H1 (cell line): ENCODE measurements at regions not wholly inside any gene's neighbourhood (a gene's known extent, or its start where the extent isn't known, plus 50 kb on each side); places are given as distances from the start of the nearest gene placed in this dataset.

Source experiments
- ATF3 ChIP-seq: IDR thresholded peaks from 2 replicates; pipeline ENCODE4 v1.6.1; 2011; ENCODE audit warnings: low read depth, mild to moderate bottlenecking, low read length; ENCODE audit not compliant: insufficient read depth
- CTCF ChIP-seq, 3 experiments: IDR thresholded peaks; 1 replicate in 2 of 3; 2 replicates in 1 of 3; pipeline versions ENCODE4 v1.5.1 to v1.6.1; 2011; ENCODE audit warnings: low read length in 3 of 3, mild to moderate bottlenecking in 3 of 3, inconsistent platforms in 2 of 3, low read depth in 1 of 3, moderate library complexity in 1 of 3; ENCODE audit not compliant: insufficient read depth in 1 of 3; ENCODE audit errors: control extremely low read depth in 1 of 3
- EZH2 ChIP-seq: fragments of 200-600 bp; sonication (generic); IDR thresholded peaks from 2 replicates; pipeline ENCODE4 v1.7.1; 2012; ENCODE audit warnings: low read depth, mild to moderate bottlenecking, moderate library complexity, low read length, inconsistent platforms; ENCODE audit not compliant: severe bottlenecking
- GABPA ChIP-seq: IDR thresholded peaks from 2 replicates; pipeline ENCODE4 v1.6.1; 2011; ENCODE audit warnings: mild to moderate bottlenecking, low read length, moderate library complexity, borderline replicate concordance; ENCODE audit not compliant: insufficient read depth
- RBBP5 ChIP-seq: IDR thresholded peaks from 2 replicates; pipeline ENCODE4 v1.7.1; 2012; ENCODE audit warnings: low read depth, mild to moderate bottlenecking, inconsistent platforms, low read length, moderate library complexity, borderline replicate concordance
- SUZ12 ChIP-seq: fragments of 200-600 bp; sonication (generic); IDR thresholded peaks from 2 replicates; pipeline ENCODE4 v1.6.1; 2012; ENCODE audit warnings: mild to moderate bottlenecking, inconsistent platforms, low read length, moderate library complexity, mixed read lengths

DNA sequence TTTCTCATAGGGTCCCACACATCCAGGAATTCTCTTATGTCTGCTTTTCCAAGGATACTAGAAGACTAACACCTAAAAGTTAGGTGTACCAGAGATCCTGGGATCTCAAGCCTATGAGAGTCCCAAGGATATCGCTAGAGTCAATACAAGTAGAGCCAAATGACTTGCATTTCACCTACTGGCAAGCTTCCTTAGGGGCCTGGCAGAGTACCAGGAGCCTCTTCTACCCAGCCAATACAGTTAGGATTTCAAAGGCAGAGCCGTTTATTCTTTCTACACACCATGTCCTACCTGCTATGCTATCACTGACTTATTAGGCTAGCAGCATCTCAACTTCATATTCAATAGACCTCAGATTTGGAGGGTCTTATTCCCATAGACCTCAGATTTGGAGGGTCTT is 53.5 kb upstream of the UNC5B start:
- TF ChIP-seq RBBP5 (no peak), CTCF (IDR thresholded peaks at IDR 0.05; ENCODE audit: control extremely low read depth in 1 of 3, insufficient read depth in 1 of 3, low read depth in 1 of 3, low read length in 3 of 3) (no peak), SUZ12 (no peak), EZH2 (no peak), ATF3 (no peak), GABPA (no peak)
